Endothelial cell of umbilical vein (primary cell): ENCODE measurements at regions not wholly inside any gene's neighbourhood (a gene's known extent, or its start where the extent isn't known, plus 50 kb on each side); places are given as distances from the start of the nearest gene placed in this dataset.

Experiments used
- BruUV-seq: library from RNA; stranded (reverse); fragments of 400-500 nt; replicated peaks from 2 replicates; lab custom pipeline; 2021; lab: Mats Ljungman, UMichigan
- CTCF ChIA-PET: fragments of 300-600, 350-600 bp; sonication (Branson Sonifier 250); formaldehyde crosslinking; loops from one replicate; lab custom pipeline; 2021; ENCODE audit warnings: antibody characterized with exemption, inconsistent platforms; lab: Charles Lee
- POLR2A ChIA-PET: fragments of 300-600, 350-600 bp; sonication (Branson Sonifier 250); formaldehyde crosslinking; loops from one replicate; lab custom pipeline; 2021; ENCODE audit warnings: antibody characterized with exemption, inconsistent platforms; lab: Charles Lee
- DNase-seq: peaks from one replicate; pipeline ENCODE4 v3.0.0-alpha.2; 2011; ENCODE audit warnings: low read depth, low spot score
- FAIRE-seq: peaks from 2 replicates; lab custom pipeline; 2011; peaks lifted over from hg19 to GRCh38; lab: Jason Lieb, UNC
- H2AFZ ChIP-seq: 2 replicates; pipeline ENCODE4 v1.6.0; 2012; ENCODE audit warnings: low read depth, low read length, control low read depth, inconsistent platforms
- H3K27ac ChIP-seq: 2 replicates; pipeline ENCODE4 v1.5.1; 2011; ENCODE audit warnings: low read depth, mild to moderate bottlenecking, control low read depth, low read length, moderate library complexity; ENCODE audit not compliant: insufficient read depth
- H3K27me3 ChIP-seq, 2 experiments: 2 replicates each; pipeline versions ENCODE4 v1.6.0 to v1.6.1; 2011; ENCODE audit warnings: low read length in 2 of 2, mixed read lengths in 1 of 2; ENCODE audit not compliant: control insufficient read depth in 2 of 2, insufficient read depth in 2 of 2
- H3K36me3 ChIP-seq, 2 experiments: 2 replicates in 1 of 2; 3 replicates in 1 of 2; pipeline ENCODE4 v1.5.1; 2011; ENCODE audit warnings: low read length in 2 of 2, mild to moderate bottlenecking in 1 of 2, moderate library complexity in 1 of 2; ENCODE audit not compliant: control insufficient read depth in 2 of 2, insufficient read depth in 2 of 2; ENCODE audit errors: extremely low read depth in 1 of 2
- H3K4me1 ChIP-seq: 3 replicates; pipeline ENCODE4 v1.5.1; 2011; ENCODE audit warnings: mild to moderate bottlenecking, low read length; ENCODE audit not compliant: control insufficient read depth, insufficient read depth; ENCODE audit errors: extremely low read depth
- H3K4me2 ChIP-seq: 2 replicates; pipeline ENCODE4 v1.6.1; 2011; ENCODE audit warnings: low read length, control low read depth, mixed read lengths; ENCODE audit not compliant: insufficient read depth
- H3K4me3 ChIP-seq, 3 experiments: fragments of 200-600 bp in 1 of 3; sonication (generic), shearing (Covaris generic) in 1 of 3; replicated peaks in 1 of 3; 2 replicates each; pipeline ENCODE4 v1.5.1; 2011 to 2016; ENCODE audit warnings: control low read depth in 3 of 3, low read length in 3 of 3, mild to moderate bottlenecking in 2 of 3, inconsistent platforms in 1 of 3, low read depth in 1 of 3, moderate library complexity in 1 of 3; ENCODE audit not compliant: insufficient read depth in 1 of 3
- H3K79me2 ChIP-seq: 2 replicates; pipeline ENCODE4 v1.6.0; 2012; ENCODE audit warnings: low read length, inconsistent platforms; ENCODE audit not compliant: control insufficient read depth, insufficient read depth
- H3K9ac ChIP-seq: replicated peaks from 2 replicates; pipeline ENCODE3; 2011; ENCODE audit warnings: low read length, control low read depth; ENCODE audit not compliant: insufficient read depth; ENCODE audit errors: extremely low read depth
- H3K9me1 ChIP-seq: replicated peaks from 3 replicates; pipeline ENCODE4 v1.6.0; 2011; ENCODE audit warnings: mild to moderate bottlenecking, low read length; ENCODE audit not compliant: control insufficient read depth, insufficient read depth; ENCODE audit errors: extremely low read depth
- H3K9me3 ChIP-seq: replicated peaks from 2 replicates; pipeline ENCODE4 v1.5.1; 2012; ENCODE audit warnings: low read length, inconsistent platforms; ENCODE audit not compliant: control insufficient read depth, insufficient read depth
- H4K20me1 ChIP-seq: replicated peaks from 2 replicates; pipeline ENCODE3; 2011; ENCODE audit warnings: mild to moderate bottlenecking, low read length; ENCODE audit not compliant: control insufficient read depth, insufficient read depth; ENCODE audit errors: extremely low read depth
- EZH2 ChIP-seq: IDR thresholded peaks from 2 replicates; pipeline ENCODE4 v1.6.1; 2012; ENCODE audit warnings: borderline replicate concordance, low read depth, mild to moderate bottlenecking, moderate library complexity, low read length, inconsistent platforms; ENCODE audit not compliant: severe bottlenecking
- FOS ChIP-seq: IDR thresholded peaks from 2 replicates; pipeline ENCODE4 v1.6.1; 2011; ENCODE audit warnings: mild to moderate bottlenecking, low read length, moderate library complexity, borderline replicate concordance; ENCODE audit not compliant: insufficient read depth
- GATA2 ChIP-seq: IDR thresholded peaks from 2 replicates; pipeline ENCODE4 v1.7.0; 2011; ENCODE audit warnings: low read depth, mild to moderate bottlenecking, moderate library complexity, mixed read lengths, low read length; ENCODE audit not compliant: insufficient read length, insufficient read depth
- JUN ChIP-seq: IDR thresholded peaks from 2 replicates; pipeline ENCODE4 v1.6.1; 2011; ENCODE audit warnings: borderline replicate concordance, low read depth; ENCODE audit not compliant: insufficient read length, insufficient read depth
- MAX ChIP-seq: IDR thresholded peaks from 2 replicates; pipeline ENCODE4 v1.6.1; 2011; ENCODE audit not compliant: insufficient read depth, insufficient read length
- MYC ChIP-seq: IDR thresholded peaks from one replicate; pipeline ENCODE4 v1.6.1; 2011; ENCODE audit warnings: mild to moderate bottlenecking, low read depth, low read length
- POLR2A ChIP-seq: IDR thresholded peaks from 2 replicates; pipeline ENCODE4 v1.6.1; 2012; ENCODE audit warnings: low read depth, mild to moderate bottlenecking, control low read depth, low read length
- POLR2AphosphoS5 ChIP-seq: IDR thresholded peaks from 2 replicates; pipeline ENCODE4 v1.6.1; 2012; ENCODE audit warnings: low read depth, mild to moderate bottlenecking, control low read depth, low read length, moderate library complexity; ENCODE audit not compliant: insufficient read depth
- dilution Hi-C: fragments of 300-500 bp; cut with MboI; formaldehyde crosslinking; loops from one replicate; pipeline ENCODE4 v1.15.0; 2019; ENCODE audit warnings: low sequenced_read_pairs; ENCODE audit not compliant: extremely low pct_ligation_motif_present
- intact Hi-C: fragments of 100-400 bp; cut with micrococcal nuclease; formaldehyde crosslinking; loops from one replicate; pipeline ENCODE4 v1.10.0; 2022
- TF ChIP-seq, protein P1 (sequence below), 2 donors: IDR thresholded peaks; 1 replicate in 1 of 2; 2 replicates in 1 of 2; pipeline ENCODE4 v1.5.1; 2011; ENCODE audit warnings: low read length in 2 of 2, mild to moderate bottlenecking in 2 of 2, moderate library complexity in 2 of 2, control low read depth in 1 of 2, inconsistent platforms in 1 of 2, low read depth in 1 of 2; ENCODE audit not compliant: insufficient read depth in 1 of 2; ENCODE audit errors: extremely low read depth in 1 of 2

DNA sequence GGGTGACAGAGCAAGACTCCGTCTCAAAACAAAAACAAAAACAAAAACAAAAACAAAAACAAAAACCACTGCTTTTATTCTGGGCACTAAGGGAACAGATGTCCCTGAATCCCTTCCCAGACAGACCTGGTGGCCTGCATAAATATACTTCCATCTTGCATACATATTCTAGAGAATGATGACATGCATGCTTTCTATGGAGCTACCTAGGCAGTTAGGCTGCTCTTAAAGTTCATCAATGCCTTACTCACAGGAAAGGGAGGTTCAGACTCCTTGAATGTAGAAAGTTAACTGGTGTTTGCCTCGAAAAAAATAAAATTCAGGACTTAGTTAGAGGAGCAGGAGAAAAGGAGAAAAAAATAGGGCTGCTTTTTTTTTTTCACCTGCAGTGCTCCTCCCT lies 72.6 kb downstream of the C3orf38 start:
- H3K27ac ChIP-seq = no peak overlapping the region
- POLR2A ChIA-PET = no interaction called here
- no peaks in the 10 kb centered on the region for H3K9me3 ChIP-seq
- dilution Hi-C loops = no loop called here
- no peak overlapping the region for H2AFZ ChIP-seq
- H4K20me1 ChIP-seq = no peaks in the 10 kb centered on the region
- DNase-seq = no peak
- CTCF ChIA-PET = no interaction called here
- no peak for TF ChIP-seq JUN
- TF ChIP-seq POLR2AphosphoS5 = no peak
- TF ChIP-seq MAX = no peak
- TF ChIP-seq, protein P1, sequence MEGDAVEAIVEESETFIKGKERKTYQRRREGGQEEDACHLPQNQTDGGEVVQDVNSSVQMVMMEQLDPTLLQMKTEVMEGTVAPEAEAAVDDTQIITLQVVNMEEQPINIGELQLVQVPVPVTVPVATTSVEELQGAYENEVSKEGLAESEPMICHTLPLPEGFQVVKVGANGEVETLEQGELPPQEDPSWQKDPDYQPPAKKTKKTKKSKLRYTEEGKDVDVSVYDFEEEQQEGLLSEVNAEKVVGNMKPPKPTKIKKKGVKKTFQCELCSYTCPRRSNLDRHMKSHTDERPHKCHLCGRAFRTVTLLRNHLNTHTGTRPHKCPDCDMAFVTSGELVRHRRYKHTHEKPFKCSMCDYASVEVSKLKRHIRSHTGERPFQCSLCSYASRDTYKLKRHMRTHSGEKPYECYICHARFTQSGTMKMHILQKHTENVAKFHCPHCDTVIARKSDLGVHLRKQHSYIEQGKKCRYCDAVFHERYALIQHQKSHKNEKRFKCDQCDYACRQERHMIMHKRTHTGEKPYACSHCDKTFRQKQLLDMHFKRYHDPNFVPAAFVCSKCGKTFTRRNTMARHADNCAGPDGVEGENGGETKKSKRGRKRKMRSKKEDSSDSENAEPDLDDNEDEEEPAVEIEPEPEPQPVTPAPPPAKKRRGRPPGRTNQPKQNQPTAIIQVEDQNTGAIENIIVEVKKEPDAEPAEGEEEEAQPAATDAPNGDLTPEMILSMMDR (IDR thresholded peaks at IDR 0.05; ENCODE audit: extremely low read depth in 1 of 2, insufficient read depth in 1 of 2, low read depth in 1 of 2, low read length in 2 of 2) = no peak
- TF ChIP-seq POLR2A = no peak
- TF ChIP-seq GATA2 = no peak
- TF ChIP-seq FOS = no peak
- no peak for TF ChIP-seq EZH2
- TF ChIP-seq MYC = no peak
- no peaks in the 10 kb centered on the region for H3K9me1 ChIP-seq
- intact Hi-C loops = no loop called here
- H3K4me1 ChIP-seq = no peaks in the 10 kb centered on the region
- H3K27me3 ChIP-seq = no peaks in the 10 kb centered on the region
- no peaks in the 10 kb centered on the region for H3K79me2 ChIP-seq
- no peak overlapping the region for H3K9ac ChIP-seq
- BruUV-seq = no TSS peak
- no peak for FAIRE-seq
- no peak overlapping the region for H3K4me3 ChIP-seq
- H3K36me3 ChIP-seq = no peaks in the 10 kb centered on the region
- no peak overlapping the region for H3K4me2 ChIP-seq
